HG03103 (cell line): ENCODE measurements at regions not wholly inside any gene's neighbourhood (a gene's known extent, or its start where the extent isn't known, plus 50 kb on each side); places are given as distances from the start of the nearest gene placed in this dataset.

ENCODE experiments used
- ATAC-seq: cut with Tn5 transposase; IDR thresholded peaks from one replicate; pipeline ENCODE4 v1.9.1; 2021; ENCODE audit warnings: low read depth; ENCODE audit not compliant: unreplicated experiment

DNA sequence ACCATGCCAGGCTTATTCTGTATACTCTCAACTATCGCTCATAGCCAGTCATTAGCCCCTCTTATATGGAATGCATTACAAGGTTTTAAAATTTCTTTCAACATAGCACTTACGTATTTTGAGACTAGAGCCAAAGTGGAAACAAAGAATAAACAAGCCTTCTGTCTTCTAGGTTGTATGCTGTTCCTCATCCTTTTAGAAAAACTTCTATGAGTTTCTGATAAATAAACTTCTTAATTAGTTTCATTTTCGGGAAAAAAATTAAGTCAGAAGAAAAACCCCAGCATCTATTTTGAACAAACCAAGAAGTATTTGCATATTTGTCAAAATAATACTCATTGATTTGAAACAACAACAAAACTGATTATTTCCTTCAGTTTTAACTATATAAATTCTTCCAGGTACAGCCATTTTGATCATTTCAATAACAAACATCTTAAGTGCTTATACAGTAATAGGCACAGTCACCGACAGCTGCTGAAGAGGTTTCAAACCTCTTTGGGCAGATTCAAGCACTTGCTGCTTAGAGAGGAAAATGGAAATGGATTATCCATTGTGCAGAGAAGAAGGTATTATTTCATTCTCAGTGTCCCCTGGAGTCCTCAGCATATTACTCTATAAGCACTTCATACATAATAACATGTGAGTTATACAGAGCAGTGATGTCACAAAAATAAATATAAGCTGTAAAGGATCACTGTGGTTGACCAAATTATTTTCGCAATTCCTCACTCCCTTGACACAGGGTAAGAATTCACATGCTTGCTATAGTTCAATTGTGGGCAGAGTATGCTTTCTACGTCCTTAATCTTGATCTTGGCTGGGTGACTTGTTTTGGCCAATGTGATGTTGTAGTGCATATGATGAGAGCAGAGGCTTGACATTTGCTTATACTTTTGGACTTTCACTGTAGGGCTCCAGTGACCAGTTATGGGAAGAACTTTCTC is 833.8 kb downstream of the TRIB2 start:
- no peak for ATAC-seq

DNA sequence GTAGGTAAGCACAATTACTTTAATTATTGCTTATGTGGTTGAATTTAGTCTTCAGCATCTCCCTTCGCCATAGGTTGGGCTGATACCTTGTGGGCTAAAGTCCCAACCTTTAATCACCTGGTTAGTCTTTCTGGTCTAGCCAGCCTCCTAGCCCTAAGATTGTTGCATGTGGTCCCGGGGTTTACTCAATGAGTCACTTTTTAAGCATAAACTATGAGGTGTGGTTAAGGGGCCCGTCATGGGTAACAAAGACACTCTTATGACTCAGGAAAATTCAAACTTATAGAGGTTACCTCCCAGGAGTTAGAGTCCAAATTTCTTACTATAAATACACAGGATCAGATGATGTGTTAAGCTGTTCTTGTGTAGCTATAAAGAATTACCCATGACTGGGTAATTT is 841.6 kb downstream of the TRIB2 start:
- ATAC-seq: no peak

DNA sequence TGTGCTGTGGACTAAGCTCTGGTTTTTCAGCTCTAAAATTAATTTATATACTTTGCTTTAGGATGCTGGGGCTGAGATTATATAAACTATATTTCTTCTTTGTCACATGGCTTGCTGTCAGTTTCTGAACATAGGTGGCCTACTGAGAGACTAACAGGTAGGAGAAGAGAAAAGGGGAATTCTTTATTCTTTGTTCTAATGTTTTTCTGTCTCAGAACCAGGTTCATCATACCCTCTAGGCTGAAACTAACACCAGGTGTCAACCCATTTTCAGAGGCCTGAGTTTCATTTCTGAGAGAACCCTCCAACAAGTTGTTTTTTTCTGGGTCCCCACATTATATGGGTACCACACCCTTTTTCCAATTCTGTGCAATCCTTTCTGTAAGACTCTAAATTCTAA is 843.6 kb downstream of the TRIB2 start:
- no peak for ATAC-seq

GRCh38 chr2:13572466-13572865 is 855.7 kb downstream of the TRIB2 start:
- ATAC-seq: no peak

- no peak for ATAC-seq
Observed at GRCh38 chr2:13574831-13575230, 858.1 kb downstream of the TRIB2 start.

GRCh38 chr2:13576406-13577036 is 859.8 kb downstream of the TRIB2 start:
- no peak for ATAC-seq

GRCh38 chr2:13578547-13578946 is 861.8 kb downstream of the TRIB2 start:
- no peak for ATAC-seq

- ATAC-seq: no peak
Observed at GRCh38 chr2:13581471-13581870, 864.7 kb downstream of the TRIB2 start.

GRCh38 chr2:13583609-13584008 is 866.9 kb downstream of the TRIB2 start:
- no peak for ATAC-seq

DNA sequence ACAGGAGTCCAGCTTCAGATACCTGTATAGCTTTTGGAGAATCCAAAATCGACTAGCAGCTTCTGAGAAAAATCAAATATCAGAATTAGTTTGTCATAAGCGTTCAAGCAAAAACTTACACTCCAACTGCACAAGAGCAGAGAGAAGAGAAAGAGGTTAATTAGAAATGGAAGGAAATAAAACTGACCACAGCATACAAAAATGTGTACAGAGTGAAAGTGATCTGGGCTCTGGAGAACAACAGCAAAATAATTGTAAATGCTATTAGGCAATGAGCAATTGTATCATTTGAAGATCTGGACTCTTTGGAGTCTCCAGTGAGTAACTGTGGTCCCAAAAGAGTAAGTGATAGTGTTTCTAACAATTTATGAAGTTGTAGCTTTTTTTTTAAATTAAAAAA is 867.3 kb downstream of the TRIB2 start:
- ATAC-seq: no peak

DNA sequence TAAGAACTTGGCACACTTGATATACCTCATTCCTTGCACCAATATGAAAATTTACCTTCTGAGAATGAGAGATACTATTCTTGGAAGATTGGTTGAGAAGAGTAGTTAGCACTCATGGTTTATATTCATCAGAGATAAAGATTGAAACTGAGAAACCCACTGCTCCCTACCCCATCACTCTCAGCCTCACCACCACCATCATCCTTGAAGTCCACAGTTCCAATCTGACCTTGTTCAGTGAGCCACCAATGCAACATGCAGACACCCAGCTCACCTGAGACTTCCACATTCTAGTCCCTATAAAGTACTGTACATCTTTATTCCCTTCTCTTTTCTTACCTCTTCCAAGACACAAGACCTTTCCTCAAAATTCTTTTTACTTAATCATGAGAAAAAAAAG is 869.0 kb downstream of the TRIB2 start:
- no peak for ATAC-seq

GRCh38 chr2:13596233-13596632 is 879.5 kb downstream of the TRIB2 start:
- no peak for ATAC-seq

GRCh38 chr2:13597176-13597575 is 880.4 kb downstream of the TRIB2 start:
- no peak for ATAC-seq

DNA sequence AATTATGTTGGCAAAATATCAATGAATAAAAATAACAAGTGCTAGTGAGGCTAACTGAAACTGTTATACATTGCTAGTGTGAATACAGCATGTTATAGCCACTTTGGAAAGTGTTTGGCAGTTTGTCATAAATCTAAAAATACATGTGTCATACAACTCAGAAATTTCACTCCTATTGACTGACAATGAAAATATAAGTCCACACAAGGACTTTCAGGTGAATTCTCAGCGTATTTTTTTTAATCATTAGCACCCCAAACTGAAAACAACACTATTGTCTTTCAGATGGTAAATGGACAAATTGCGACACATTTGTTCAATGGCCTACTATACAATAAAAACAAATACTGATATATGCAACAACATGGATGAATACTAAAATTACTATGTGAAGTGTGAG is 884.8 kb downstream of the TRIB2 start:
- no peak for ATAC-seq

DNA sequence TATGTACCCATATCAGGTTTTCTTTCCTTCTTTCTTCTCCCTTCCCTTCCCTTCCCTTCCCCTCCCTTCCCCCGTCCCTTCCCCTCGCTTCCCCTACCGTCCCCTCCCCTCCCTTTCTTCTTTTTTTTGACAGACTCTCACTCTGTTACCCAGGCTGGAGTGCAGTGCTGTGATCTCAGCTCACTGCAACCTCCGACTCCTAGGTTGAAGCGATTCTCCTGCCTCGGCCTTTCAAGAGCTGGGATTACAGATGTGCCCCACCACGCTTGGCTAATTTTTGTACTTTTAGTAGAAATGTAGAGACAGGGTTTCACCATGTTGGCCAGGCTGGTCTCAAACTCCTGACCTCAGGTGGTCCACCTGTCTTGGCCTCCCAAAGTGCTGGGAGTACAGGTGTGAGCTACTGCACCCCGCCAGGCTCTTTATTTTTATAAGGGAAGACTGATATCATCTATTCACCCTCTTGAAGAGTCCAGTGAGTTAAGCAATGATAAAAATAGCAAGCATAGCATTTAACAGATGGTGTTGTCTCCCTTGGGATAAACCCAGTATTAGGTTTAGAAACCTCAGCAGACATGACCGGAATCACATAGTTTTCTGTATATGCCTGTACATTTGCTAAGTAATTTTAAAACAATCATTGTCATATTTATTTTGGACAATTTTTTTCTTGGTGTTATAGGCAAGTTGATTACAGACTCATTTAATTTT is 888.4 kb downstream of the TRIB2 start:
- ATAC-seq: no peak

DNA sequence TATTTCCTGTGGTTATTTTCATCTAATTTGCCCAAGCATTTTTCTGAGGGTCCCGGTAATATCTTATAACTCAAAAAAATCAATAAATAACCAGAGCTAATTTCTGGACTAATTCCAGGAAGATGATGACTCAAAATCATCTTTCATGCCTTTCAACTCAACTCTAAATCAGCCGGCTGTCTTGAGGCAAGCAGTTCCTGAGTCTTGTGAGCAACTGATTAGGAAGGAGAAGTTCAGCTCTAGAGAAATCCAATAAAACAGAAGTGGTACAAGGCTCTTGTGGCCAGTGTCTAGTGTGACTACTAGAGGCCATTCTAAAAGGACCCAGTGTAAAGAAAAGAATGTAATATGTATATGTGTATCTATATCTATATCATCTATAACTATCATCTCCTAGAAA is 890.4 kb downstream of the TRIB2 start:
- ATAC-seq: no peak

DNA sequence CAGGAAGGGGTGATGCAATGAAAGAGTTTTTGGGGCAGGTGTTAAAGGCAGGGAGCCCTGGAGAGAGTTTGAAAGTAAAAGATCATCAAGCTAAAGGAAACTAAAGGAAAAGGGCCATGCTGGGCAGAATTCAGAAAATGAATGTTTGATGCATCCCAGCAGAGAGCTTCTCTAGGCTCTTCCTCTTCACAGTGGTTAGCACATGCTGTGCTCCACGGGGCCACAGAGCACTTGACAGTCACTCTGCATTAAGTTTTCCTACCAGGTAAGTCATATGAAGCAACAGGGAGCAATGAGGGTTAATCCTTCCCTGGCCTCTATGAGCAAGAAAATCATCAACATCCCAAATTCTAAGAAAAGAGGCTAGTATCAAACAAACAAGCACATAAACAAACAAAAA is 895.2 kb downstream of the TRIB2 start:
- ATAC-seq: no peak

DNA sequence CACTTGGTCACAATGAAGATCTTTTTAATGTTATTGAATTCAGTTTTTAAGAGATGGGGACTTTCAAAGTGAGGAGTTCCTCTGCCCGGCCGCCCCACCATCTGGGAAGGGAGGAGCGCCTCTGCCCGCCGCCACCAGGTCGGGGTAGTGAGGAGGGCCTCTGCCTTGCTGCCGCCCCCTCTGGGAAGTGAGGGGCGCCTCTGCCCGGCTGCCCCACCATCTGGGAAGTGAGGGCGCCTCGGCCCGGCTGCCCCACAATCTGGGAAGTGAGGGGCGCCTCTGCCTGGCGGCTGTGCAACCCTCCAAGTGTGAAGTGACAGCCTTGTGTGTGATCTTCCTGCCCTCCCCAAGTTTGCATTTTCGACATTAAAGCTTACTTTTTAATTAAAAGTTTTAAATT is 899.3 kb downstream of the TRIB2 start:
- ATAC-seq: no peak

GRCh38 chr2:13616616-13617015 is 899.9 kb downstream of the TRIB2 start:
- no peak for ATAC-seq

- ATAC-seq: no peak
Observed at GRCh38 chr2:13628122-13628521, 911.4 kb downstream of the TRIB2 start.

DNA sequence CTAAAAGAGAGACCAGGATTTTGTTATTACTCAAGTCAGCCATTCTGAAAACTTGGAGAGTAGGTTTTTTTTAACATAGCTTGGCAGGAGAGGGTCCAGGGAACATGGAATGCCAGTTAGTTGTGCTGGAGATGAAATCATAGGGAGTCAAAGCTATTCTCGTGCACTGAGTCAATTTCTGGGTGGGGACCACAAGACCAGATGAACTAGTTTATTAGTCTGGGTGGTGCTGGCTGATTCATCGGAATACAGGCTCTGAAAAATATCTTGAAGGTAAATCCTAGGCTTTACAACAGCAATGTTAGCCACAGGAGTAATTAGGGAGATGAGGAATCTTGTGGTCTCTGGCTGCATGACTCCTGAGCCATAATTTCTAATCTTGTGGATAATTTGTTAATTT is 921.4 kb downstream of the TRIB2 start:
- no peak for ATAC-seq
